OCI-LY3 (cell line): ENCODE measurements at regions not wholly inside any gene's neighbourhood (a gene's known extent, or its start where the extent isn't known, plus 50 kb on each side); places are given as distances from the start of the nearest gene placed in this dataset.
"Not testable (repeated sequence)": the region's sequence is repeated elsewhere in the genome, so short reads cannot be mapped to it uniquely, and the experiment has no call there.

Experiments used
- EZH2phosphoT487 ChIP-seq: fragments of 200-600 bp; shearing (Covaris generic); IDR thresholded peaks from 2 replicates; pipeline ENCODE4 v1.6.1; 2018; ENCODE audit warnings: antibody characterized with exemption, mixed run types, low read depth
- TF ChIP-seq, protein P1 (sequence below): fragments of 200-600, 300-600 bp; sonication (generic); IDR thresholded peaks from 2 replicates; pipeline ENCODE4 v1.5.1; 2014; ENCODE audit warnings: antibody characterized with exemption, low read length, low read depth

DNA sequence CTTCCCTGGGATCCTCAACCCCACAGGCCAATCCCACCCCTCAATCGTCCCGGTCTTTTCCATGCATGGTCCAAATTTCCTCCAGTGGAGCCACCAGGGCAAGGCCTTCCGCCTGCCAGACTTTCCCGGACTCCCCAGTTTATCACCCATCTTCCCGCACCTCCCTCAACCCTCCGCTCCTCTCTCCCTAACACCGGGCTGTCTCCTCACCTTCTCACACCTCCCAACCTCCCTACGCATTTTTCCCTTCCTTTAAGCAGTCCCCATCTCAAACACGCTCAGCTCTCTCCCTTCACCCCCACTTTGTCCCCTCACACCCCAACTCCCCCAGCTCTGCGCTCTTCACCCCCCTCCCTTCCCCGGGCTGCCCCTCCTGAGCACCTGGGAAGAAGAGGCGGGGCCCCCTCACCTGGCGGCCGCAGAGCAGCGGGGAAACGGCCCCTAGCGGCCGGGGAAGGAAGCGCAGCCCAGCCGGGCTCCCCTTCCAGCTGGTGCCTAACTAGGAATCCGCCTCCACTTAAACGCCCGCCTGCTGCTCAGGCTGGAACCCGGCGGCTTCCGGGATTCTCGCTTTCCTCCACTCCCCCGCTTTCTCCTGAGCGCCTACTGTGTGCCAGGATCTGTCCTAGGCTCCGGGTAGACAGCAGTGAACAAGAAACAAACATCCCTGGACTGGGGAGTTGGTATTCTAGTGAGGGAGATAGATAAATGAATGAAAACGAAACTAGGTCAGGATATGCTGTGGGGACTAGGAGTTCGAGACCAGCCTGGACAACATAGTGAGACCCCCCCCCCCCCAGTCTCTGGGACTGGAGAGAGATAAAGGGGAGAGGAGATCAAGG is 126.7 kb downstream of the CRLF3 start:
- TF ChIP-seq, protein P1, sequence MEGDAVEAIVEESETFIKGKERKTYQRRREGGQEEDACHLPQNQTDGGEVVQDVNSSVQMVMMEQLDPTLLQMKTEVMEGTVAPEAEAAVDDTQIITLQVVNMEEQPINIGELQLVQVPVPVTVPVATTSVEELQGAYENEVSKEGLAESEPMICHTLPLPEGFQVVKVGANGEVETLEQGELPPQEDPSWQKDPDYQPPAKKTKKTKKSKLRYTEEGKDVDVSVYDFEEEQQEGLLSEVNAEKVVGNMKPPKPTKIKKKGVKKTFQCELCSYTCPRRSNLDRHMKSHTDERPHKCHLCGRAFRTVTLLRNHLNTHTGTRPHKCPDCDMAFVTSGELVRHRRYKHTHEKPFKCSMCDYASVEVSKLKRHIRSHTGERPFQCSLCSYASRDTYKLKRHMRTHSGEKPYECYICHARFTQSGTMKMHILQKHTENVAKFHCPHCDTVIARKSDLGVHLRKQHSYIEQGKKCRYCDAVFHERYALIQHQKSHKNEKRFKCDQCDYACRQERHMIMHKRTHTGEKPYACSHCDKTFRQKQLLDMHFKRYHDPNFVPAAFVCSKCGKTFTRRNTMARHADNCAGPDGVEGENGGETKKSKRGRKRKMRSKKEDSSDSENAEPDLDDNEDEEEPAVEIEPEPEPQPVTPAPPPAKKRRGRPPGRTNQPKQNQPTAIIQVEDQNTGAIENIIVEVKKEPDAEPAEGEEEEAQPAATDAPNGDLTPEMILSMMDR: peak; percentile 63
- TF ChIP-seq EZH2phosphoT487: not testable (repeated sequence)
